GM21576 (cell line): ENCODE measurements at regions not wholly inside any gene's neighbourhood (a gene's known extent, or its start where the extent isn't known, plus 50 kb on each side); places are given as distances from the start of the nearest gene placed in this dataset.
"Not testable (repeated sequence)": the region's sequence is repeated elsewhere in the genome, so short reads cannot be mapped to it uniquely, and the experiment has no call there.

Experiments
- ATAC-seq: cut with Tn5 transposase; IDR thresholded peaks from one replicate; pipeline ENCODE4 v1.9.1; 2021; ENCODE audit warnings: mild to moderate bottlenecking, moderate library complexity; ENCODE audit not compliant: unreplicated experiment

- no peak for ATAC-seq
Measured at GRCh38 chr7:115574681-115575291, 455.8 kb downstream of the TFEC start.

GRCh38 chr7:115572111-115572510 is 458.5 kb downstream of the TFEC start:
- ATAC-seq = no peak

- ATAC-seq = no peak
Measured at GRCh38 chr7:115561335-115562110, 469.0 kb downstream of the TFEC start.

DNA sequence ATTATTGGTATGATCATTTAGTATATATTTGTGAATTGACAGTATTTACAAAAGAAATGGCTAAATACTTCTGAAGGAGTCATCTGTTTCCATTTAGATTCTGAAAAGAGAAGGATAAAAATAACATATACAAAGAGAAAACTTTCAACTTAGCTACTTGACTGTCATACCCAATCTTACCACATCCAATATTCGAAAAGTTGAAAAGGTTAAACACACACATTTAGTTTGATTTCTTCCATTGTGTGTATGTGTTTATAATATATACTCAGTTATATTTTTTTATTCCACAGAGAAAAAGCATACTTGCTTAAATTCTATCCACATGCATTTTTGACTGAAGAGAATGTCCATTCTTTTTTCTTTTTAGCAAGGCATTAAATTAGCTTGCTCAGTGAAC is 470.7 kb downstream of the TFEC start:
- ATAC-seq = no peak

DNA sequence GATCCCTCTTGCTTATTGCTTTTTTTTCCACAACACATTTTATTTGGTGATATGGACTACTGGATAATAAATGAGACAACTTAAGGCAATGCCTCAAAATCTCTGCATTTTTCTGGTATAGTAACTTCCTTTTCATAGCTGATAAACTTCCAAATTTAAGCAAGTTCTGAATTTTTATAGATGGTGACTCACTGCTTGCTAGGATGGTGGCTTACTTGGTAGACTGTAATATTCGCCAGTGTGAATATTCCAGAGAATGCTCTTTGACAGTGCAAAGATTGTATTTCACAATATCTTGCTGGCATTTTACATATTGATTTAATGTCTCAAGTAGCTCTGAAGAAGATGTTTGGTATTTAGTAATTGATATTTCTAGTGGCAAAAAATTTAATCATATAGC is 472.4 kb downstream of the TFEC start:
- no peak for ATAC-seq

DNA sequence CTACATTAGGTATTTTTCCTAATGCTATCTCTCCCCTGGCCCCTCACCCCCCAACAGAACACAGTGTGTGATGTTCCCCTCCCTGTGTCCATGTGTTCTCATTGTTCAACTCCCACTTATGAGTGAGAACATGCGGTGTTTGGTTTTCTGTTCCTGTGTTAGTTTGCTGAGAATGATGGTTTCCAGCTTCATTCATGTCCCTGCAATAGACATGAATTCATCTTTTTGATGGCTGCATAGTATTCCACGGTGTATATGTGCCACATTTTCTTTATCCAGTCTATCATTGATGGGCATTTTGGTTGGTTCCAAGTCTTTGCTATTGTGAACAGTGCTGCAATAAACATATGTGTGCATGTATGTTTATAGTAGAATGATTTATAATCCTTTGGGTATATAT is 473.3 kb downstream of the TFEC start:
- not testable (repeated sequence) for ATAC-seq

- no peak for ATAC-seq
Measured at GRCh38 chr7:115552766-115553165, 477.8 kb downstream of the TFEC start.

GRCh38 chr7:115549910-115550309 is 480.7 kb downstream of the TFEC start:
- no peak for ATAC-seq

DNA sequence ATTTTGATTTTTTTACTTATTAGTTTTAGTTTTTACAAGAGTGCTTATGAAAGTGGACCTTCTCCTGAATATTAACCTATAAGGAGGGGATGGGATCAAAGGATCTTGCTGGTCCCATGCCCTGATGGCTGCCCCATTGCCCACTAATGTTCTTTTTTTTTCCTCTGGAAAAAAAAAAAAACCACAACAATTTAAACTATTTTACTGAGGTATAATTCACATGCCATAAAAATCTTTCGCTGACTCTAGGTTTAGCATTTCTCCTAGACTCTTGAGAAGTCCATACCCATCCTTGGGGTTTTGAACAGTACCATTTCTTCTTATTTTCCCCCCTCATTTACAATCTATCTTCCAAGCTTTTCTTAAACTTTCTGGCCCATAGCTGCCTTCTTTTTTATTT is 481.8 kb downstream of the TFEC start:
- no peak for ATAC-seq

DNA sequence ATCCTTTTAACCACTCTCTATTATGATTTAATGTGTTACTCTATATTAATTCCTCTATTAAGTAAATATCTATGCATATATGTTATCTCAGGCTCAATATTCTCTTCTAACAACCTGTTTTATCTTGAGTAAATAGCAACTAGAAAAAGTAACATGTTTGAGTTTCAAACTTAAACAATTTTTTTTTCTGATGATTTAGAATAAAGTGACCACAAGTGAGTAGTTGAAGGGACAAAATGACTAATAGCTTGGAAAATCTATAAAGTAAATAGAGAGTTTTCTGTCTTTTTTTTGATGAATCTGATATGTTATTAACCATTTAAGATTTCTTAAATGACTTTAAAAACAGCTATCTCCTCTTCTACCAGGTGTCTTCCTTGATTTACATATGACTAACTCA is 483.8 kb downstream of the TFEC start:
- ATAC-seq = no peak

DNA sequence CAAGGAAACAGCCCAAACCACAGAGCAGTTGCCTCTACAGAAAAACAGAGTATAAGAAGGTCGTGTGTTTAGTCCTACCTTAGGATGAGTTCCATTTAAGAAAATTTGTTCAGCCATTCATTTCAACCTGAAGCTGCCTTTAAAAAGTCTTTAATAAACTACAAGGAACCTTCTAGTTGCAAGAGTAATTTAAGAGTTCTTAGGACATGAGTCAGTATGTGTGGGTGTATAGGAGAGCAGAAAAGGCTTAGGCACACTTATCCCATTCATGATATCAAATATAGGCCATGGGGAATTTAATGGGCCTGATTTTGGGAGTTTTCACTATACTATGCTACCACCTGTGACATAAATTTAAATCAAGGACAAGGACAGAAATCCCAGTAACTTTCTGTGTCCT is 496.8 kb downstream of the TFEC start:
- ATAC-seq = no peak

GRCh38 chr7:115526278-115526677 is 504.3 kb downstream of the TFEC start:
- ATAC-seq = no peak

GRCh38 chr7:115522174-115522573 is 508.4 kb downstream of the TFEC start:
- ATAC-seq = no peak

DNA sequence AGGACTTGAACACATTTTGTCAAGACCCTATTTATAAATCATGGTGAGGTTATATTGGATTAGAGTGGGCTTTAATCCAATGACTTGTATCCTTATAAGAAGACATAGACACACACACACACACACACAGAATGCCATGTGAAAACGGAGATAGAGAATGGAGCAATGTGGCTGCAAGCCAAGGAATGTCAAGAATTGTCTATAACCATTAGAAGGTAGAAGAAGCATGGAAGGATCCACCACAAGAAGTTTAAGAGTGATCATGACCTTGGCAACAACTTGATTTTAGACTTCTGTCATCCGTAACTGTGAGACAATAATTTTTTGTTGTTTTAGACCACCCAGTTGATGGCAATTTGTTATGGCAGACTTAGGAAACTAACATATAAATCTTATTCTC is 514.2 kb downstream of the TFEC start:
- no peak for ATAC-seq

- ATAC-seq = no peak
Measured at GRCh38 chr7:115511330-115511729, 519.2 kb downstream of the TFEC start.

- ATAC-seq = no peak
Measured at GRCh38 chr7:115505136-115505535, 525.4 kb downstream of the TFEC start.

DNA sequence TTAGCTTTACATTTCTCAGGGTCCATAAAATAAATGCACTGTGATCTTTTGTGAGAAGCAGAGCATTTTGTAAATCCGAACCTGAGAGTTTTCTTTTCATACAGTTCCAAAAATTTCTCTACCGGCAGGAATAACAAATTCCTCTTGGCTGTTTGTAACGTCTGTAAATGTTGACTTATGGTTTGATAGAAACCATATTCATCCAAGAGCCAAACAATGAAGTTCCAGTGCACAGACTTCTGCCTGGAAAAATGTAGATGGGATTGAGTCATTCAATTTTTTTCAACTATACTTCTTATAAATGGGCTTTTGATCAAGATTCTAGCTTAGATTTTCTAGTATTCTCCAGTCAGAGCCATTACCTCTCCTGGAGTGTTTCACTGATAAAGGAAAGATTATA is 530.6 kb downstream of the TFEC start:
- no peak for ATAC-seq

DNA sequence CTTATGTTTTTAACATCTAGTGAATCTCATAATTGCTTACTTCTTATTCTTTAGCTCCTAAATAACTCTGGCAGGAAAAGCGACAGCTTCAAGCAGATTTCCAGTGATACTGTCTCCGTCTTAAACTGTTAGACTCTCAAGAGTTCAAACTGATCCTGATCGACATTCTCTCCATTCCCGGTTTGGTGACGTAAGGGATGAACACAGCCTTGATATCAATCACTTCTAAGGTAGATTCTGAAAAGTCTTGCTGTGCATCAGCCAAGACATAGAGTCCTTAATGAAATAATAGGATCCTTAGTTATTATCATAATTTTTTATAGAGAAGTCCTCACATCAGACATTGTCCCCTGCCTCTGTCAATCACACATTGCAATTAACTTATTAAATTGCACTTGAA is 534.6 kb downstream of the TFEC start:
- no peak for ATAC-seq

DNA sequence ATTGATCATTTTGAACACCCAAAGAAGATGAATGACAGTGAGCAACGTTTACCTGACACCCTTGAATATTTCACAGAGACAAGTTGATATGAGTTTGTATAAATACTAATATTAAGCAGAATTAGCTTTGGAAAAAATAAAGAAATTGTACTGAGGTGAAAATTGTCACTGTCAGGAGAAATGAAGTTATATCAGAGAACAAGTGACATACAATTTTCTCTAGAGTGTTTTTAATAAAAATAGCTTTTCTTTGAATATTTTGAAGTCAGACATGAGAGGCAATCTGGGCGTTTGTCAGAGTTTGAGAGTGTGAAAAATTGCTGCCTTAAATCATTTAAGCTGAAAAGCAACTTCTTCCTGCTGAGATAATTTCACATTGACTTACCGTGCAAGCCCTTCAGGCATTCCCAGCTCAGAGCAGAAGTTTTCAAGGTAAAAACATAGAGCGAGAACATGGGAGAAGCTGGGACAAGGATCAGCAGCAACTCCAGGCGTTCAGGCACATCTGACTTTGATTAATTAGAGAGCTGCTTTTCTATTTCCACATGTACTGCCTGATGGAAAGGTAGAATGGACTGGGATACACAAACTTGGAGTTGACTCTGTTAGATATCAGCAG is 535.9 kb downstream of the TFEC start:
- no peak for ATAC-seq

GRCh38 chr7:115493381-115493780 is 537.2 kb downstream of the TFEC start:
- ATAC-seq = no peak

- ATAC-seq = no peak
Measured at GRCh38 chr7:115491744-115492380, 538.7 kb downstream of the TFEC start.

- ATAC-seq = no peak
Measured at GRCh38 chr7:115479448-115479847, 551.1 kb downstream of the TFEC start.
